Chondrocyte (in vitro differentiated cells): ENCODE measurements at regions not wholly inside any gene's neighbourhood (a gene's known extent, or its start where the extent isn't known, plus 50 kb on each side); places are given as distances from the start of the nearest gene placed in this dataset.

Source experiments
- DNase-seq: peaks from one replicate; pipeline ENCODE4 v3.0.0; 2021; ENCODE audit warnings: mixed read lengths, low spot score
- H3K27ac Mint-ChIP-seq: one replicate; pipeline ENCODE4 v1.8.0; 2021; ENCODE audit warnings: mild to moderate bottlenecking, moderate library complexity, mixed read lengths; ENCODE audit not compliant: unreplicated experiment
- H3K27me3 Mint-ChIP-seq: 2 replicates; pipeline ENCODE4 v1.8.0; 2021; ENCODE audit warnings: low read depth, mixed read lengths
- H3K36me3 Mint-ChIP-seq: 2 replicates; pipeline ENCODE4 v1.8.0; 2021; ENCODE audit warnings: low read depth, mixed read lengths
- H3K4me1 Mint-ChIP-seq: 2 replicates; pipeline ENCODE4 v1.8.0; 2021; ENCODE audit warnings: low read depth, mild to moderate bottlenecking, mixed read lengths
- H3K4me3 Mint-ChIP-seq: one replicate; pipeline ENCODE4 v1.8.0; 2021; ENCODE audit warnings: mild to moderate bottlenecking, moderate library complexity, mixed read lengths; ENCODE audit not compliant: unreplicated experiment
- H3K9me3 Mint-ChIP-seq: 2 replicates; pipeline ENCODE4 v1.8.0; 2021; ENCODE audit warnings: low read depth, mixed read lengths
- CTCF ChIP-seq: fragments of 200-600 bp; sonication (generic); IDR thresholded peaks from 2 replicates; pipeline ENCODE4 v1.5.0; 2021; ENCODE audit warnings: antibody characterized with exemption, mild to moderate bottlenecking, moderate library complexity

GRCh38 chr11:116300232-116300631 is 472.6 kb downstream of the BUD13 start:
- Mint-ChIP-seq H3K27me3 (peaks cover 16% of the 10 kb centered on the region), H3K27ac (no peak overlapping the region), H3K9me3 (no peaks in the 10 kb centered on the region), H3K4me1 (peaks cover 4% of the 10 kb centered on the region), H3K4me3 (no peak overlapping the region), H3K36me3 (no peaks in the 10 kb centered on the region)
- DNase-seq = no peak
- TF ChIP-seq CTCF = no peak

GRCh38 chr11:116294630-116295029 is 478.2 kb downstream of the BUD13 start:
- H3K4me3 Mint-ChIP-seq = no peak overlapping the region
- H3K27ac Mint-ChIP-seq = peak overlapping the region; percentile 74
- DNase-seq = no peak
- no peaks in the 10 kb centered on the region for H3K36me3 Mint-ChIP-seq
- peaks cover 26% of the 10 kb centered on the region for H3K4me1 Mint-ChIP-seq
- H3K9me3 Mint-ChIP-seq = peaks cover 8% of the 10 kb centered on the region
- peaks cover 3% of the 10 kb centered on the region for H3K27me3 Mint-ChIP-seq
- no peak for TF ChIP-seq CTCF

GRCh38 chr11:116287866-116288265 is 484.9 kb downstream of the BUD13 start:
- Mint-ChIP-seq H3K4me3 (no peak overlapping the region), H3K36me3 (no peaks in the 10 kb centered on the region), H3K27ac (no peak overlapping the region), H3K4me1 (no peaks in the 10 kb centered on the region), H3K9me3 (peaks cover 18% of the 10 kb centered on the region), H3K27me3 (peaks cover 17% of the 10 kb centered on the region)
- no peak for TF ChIP-seq CTCF
- no peak for DNase-seq

GRCh38 chr11:116285026-116285425 is 487.8 kb downstream of the BUD13 start:
- H3K4me3 Mint-ChIP-seq = no peak overlapping the region
- H3K27ac Mint-ChIP-seq = no peak overlapping the region
- H3K27me3 Mint-ChIP-seq = peaks cover 21% of the 10 kb centered on the region
- no peak for DNase-seq
- H3K9me3 Mint-ChIP-seq = peaks cover 14% of the 10 kb centered on the region
- no peaks in the 10 kb centered on the region for H3K4me1 Mint-ChIP-seq
- H3K36me3 Mint-ChIP-seq = no peaks in the 10 kb centered on the region
- no peak for TF ChIP-seq CTCF

GRCh38 chr11:116283300-116283699 is 489.5 kb downstream of the BUD13 start:
- TF ChIP-seq CTCF = no peak
- H3K4me1 Mint-ChIP-seq = no peaks in the 10 kb centered on the region
- no peak for DNase-seq
- H3K36me3 Mint-ChIP-seq = no peaks in the 10 kb centered on the region
- no peaks in the 10 kb centered on the region for H3K9me3 Mint-ChIP-seq
- H3K27me3 Mint-ChIP-seq = peaks cover 27% of the 10 kb centered on the region
- no peak overlapping the region for H3K27ac Mint-ChIP-seq
- H3K4me3 Mint-ChIP-seq = no peak overlapping the region
